PC-9 (cell line): ENCODE measurements at regions not wholly inside any gene's neighbourhood (a gene's known extent, or its start where the extent isn't known, plus 50 kb on each side); places are given as distances from the start of the nearest gene placed in this dataset.

Experiments
- BruUV-seq: library from RNA; stranded (reverse); fragments of 400-500 nt; replicated peaks from 2 replicates; lab custom pipeline; 2021; lab: Mats Ljungman, UMichigan
- CTCF ChIA-PET: fragments of 300-600 bp; sonication (Branson Sonifier 250); formaldehyde crosslinking; loops from one replicate; lab custom pipeline; 2022; ENCODE audit warnings: antibody characterized with exemption; lab: Charles Lee
- POLR2A ChIA-PET: fragments of 300-600 bp; sonication (Branson Sonifier 250); formaldehyde crosslinking; loops from one replicate; lab custom pipeline; 2022; ENCODE audit warnings: antibody characterized with exemption; ENCODE audit not compliant: unreplicated experiment; lab: Charles Lee
- DNase-seq, 2 experiments: peaks; one replicate each; pipeline versions ENCODE4 v3.0.0 to v3.0.0-alpha.2; 2015 to 2022; ENCODE audit warnings: mixed read lengths in 1 of 2
- H2AFZ ChIP-seq: fragments of 200-600 bp; sonication (generic); 2 replicates; pipeline ENCODE4 v1.8.1; 2017; ENCODE audit warnings: antibody characterized with exemption
- H3F3A ChIP-seq: fragments of 200-600 bp; sonication (generic); 2 replicates; pipeline ENCODE4 v1.8.1; 2017; ENCODE audit warnings: antibody characterized with exemption, mild to moderate bottlenecking, low read depth; ENCODE audit not compliant: insufficient read depth
- H3K27ac ChIP-seq: fragments of 200-600 bp; sonication (generic); 2 replicates; pipeline ENCODE4 v1.6.1; 2016; ENCODE audit warnings: mixed run types
- H3K27me3 ChIP-seq: fragments of 200-600 bp; sonication (generic); 2 replicates; pipeline ENCODE4 v1.6.1; 2016; ENCODE audit warnings: low read depth, mixed run types; ENCODE audit not compliant: insufficient read depth
- H3K36me3 ChIP-seq: fragments of 200-600 bp; sonication (generic); 2 replicates; pipeline ENCODE4 v1.6.1; 2016; ENCODE audit warnings: low read depth, mixed run types
- H3K4me1 ChIP-seq: fragments of 200-600 bp; sonication (generic); replicated peaks from 2 replicates; pipeline ENCODE4 v1.6.1; 2016; ENCODE audit warnings: mixed run types; ENCODE audit not compliant: insufficient read depth
- H3K4me2 ChIP-seq: fragments of 200-600 bp; sonication (generic); 2 replicates; pipeline ENCODE4 v1.6.1; 2017; ENCODE audit warnings: mixed run types
- H3K4me3 ChIP-seq: fragments of 200-600 bp; sonication (generic); 2 replicates; pipeline ENCODE4 v1.6.1; 2016; ENCODE audit warnings: mixed run types
- H3K79me2 ChIP-seq: fragments of 200-600 bp; sonication (generic); 2 replicates; pipeline ENCODE4 v1.6.1; 2017; ENCODE audit warnings: low read depth, mixed run types
- H3K9me2 ChIP-seq: fragments of 200-600 bp; sonication (generic); 2 replicates; pipeline ENCODE4 v1.8.1; 2017; ENCODE audit warnings: mild to moderate bottlenecking; ENCODE audit not compliant: insufficient read depth
- H3K9me3 ChIP-seq: fragments of 200-600 bp; sonication (generic); 2 replicates; pipeline ENCODE4 v1.8.1; 2016; ENCODE audit warnings: low read depth; ENCODE audit not compliant: insufficient read depth
- H4K20me1 ChIP-seq: fragments of 200-600 bp; sonication (generic); 2 replicates; pipeline ENCODE4 v1.8.1; 2017; ENCODE audit not compliant: insufficient read depth
- CTCF ChIP-seq: fragments of 200-600 bp; sonication (generic); conservative IDR thresholded peaks from 2 replicates; pipeline ENCODE4 v1.6.1; 2017; ENCODE audit warnings: mixed run types, antibody characterized with exemption, mild to moderate bottlenecking, moderate library complexity
- EZH2 ChIP-seq: fragments of 200-600 bp; sonication (generic); IDR thresholded peaks from 2 replicates; pipeline ENCODE4 v1.8.0; 2017; ENCODE audit warnings: antibody characterized with exemption, low read depth
- intact Hi-C: fragments of 100-400 bp; cut with micrococcal nuclease; formaldehyde crosslinking; loops from one replicate; pipeline ENCODE4 v1.10.0; 2022; ENCODE audit not compliant: unreplicated experiment

DNA sequence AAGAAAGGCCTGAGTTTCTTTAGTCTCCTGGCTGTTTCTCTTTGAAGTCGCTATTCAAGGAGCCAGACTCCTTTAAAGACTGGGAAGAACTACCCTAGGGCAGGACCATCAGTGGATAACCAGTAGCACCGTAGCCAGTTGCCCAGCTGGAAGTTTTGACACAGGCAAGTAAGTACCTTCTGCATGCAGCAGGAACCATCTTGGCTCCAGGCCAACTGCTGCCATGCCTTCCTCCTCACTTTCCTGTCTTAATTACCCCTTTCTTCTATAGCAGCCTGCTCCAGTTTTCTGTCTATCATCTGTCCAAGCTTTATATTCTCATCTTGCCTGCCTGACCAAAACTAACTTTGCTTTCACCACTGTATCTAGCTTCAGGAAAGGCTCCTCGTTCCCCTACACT lies 149.7 kb upstream of the SV2C start:
- Histone ChIP-seq H3K4me3 (no peak overlapping the region), H3K9me3 (no peaks in the 10 kb centered on the region), H3K79me2 (no peaks in the 10 kb centered on the region), H2AFZ (no peak overlapping the region), H3K27ac (no peak overlapping the region), H3K9me2 (no peaks in the 10 kb centered on the region), H4K20me1 (no peaks in the 10 kb centered on the region; the same call in 1 of the 2 replicates), H3K27me3 (peaks cover 48% of the 10 kb centered on the region), H3K4me2 (no peak overlapping the region), H3F3A (no peaks in the 10 kb centered on the region), H3K36me3 (no peaks in the 10 kb centered on the region), H3K4me1 (no peaks in the 10 kb centered on the region)
- intact Hi-C loops = no loop called here
- DNase-seq = no peak
- TF ChIP-seq CTCF (no peak), EZH2 (no peak)
- ChIA-PET POLR2A (no interaction called here), CTCF (no interaction called here)
- no TSS peak for BruUV-seq

DNA sequence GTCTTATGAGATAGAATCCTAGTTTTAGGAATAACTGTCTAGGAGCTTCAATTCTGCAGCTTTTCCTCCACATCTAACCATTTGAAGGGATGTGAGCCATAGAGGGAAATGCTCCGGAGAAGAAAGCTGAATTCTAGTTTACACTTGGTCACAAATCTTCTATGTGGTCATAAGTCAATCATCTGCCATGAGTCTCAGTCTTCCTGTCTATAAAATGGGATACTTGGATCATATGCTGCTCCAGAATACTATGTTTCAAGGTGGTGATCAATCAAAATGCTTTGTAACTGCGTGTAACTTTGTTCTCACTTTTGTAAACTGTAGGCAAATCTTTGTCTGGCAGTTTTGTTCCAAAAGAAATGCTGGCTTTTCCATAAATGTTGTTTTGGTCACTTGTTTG lies 152.0 kb upstream of the SV2C start:
- TF ChIP-seq CTCF (no peak), EZH2 (no peak)
- no peak overlapping the region for H2AFZ ChIP-seq
- H3K27me3 ChIP-seq = peaks cover 51% of the 10 kb centered on the region
- POLR2A ChIA-PET = no interaction called here
- H3K4me2 ChIP-seq = no peak overlapping the region
- no peaks in the 10 kb centered on the region for H3K4me1 ChIP-seq
- no TSS peak for BruUV-seq
- no peaks in the 10 kb centered on the region for H3F3A ChIP-seq
- CTCF ChIA-PET = no interaction called here
- intact Hi-C loops = no loop called here
- H3K4me3 ChIP-seq = no peak overlapping the region
- DNase-seq = no peak
- H3K27ac ChIP-seq = no peak overlapping the region
- no peaks in the 10 kb centered on the region for H3K36me3 ChIP-seq
- no peaks in the 10 kb centered on the region for H3K79me2 ChIP-seq
- H4K20me1 ChIP-seq = no peaks in the 10 kb centered on the region; the same call in 1 of the 2 replicates
- no peaks in the 10 kb centered on the region for H3K9me2 ChIP-seq
- H3K9me3 ChIP-seq = no peaks in the 10 kb centered on the region

GRCh38 chr5:75928992-75929391 lies 154.2 kb upstream of the SV2C start:
- H2AFZ ChIP-seq = no peak overlapping the region
- H3K27me3 ChIP-seq = peaks cover 47% of the 10 kb centered on the region
- H4K20me1 ChIP-seq = no peaks in the 10 kb centered on the region; the same call in 1 of the 2 replicates
- H3K36me3 ChIP-seq = no peaks in the 10 kb centered on the region
- POLR2A ChIA-PET = no interaction called here
- no peak for DNase-seq
- no peaks in the 10 kb centered on the region for H3K9me3 ChIP-seq
- no TSS peak for BruUV-seq
- H3K27ac ChIP-seq = no peak overlapping the region
- no peaks in the 10 kb centered on the region for H3F3A ChIP-seq
- H3K4me2 ChIP-seq = no peak overlapping the region
- CTCF ChIA-PET = no interaction called here
- H3K9me2 ChIP-seq = no peaks in the 10 kb centered on the region
- H3K4me1 ChIP-seq = no peaks in the 10 kb centered on the region
- no peaks in the 10 kb centered on the region for H3K79me2 ChIP-seq
- intact Hi-C loops = no loop called here
- TF ChIP-seq CTCF (no peak), EZH2 (no peak)
- no peak overlapping the region for H3K4me3 ChIP-seq
